K562 (cell line): ENCODE measurements at regions not wholly inside any gene's neighbourhood (a gene's known extent, or its start where the extent isn't known, plus 50 kb on each side); places are given as distances from the start of the nearest gene placed in this dataset.
A peak's percentile ranks its signal among the peaks of the same experiment; 100 is the strongest.

Source experiments
- ATAC-seq: fragments of 200-7000 bp; cut with Tn5 transposase; 3 replicates; pipeline ENCODE4 v1.9.1; 2020; ENCODE audit warnings: moderate library complexity
- BruUV-seq: library from RNA; stranded (reverse); fragments of 400-500 nt; replicated peaks from 2 replicates; lab custom pipeline; 2021; lab: Mats Ljungman, UMichigan
- CTCF ChIA-PET: fragments of 300-600 bp; formaldehyde crosslinking; extraction: SDS; loops from one replicate; lab custom pipeline; 2021; ENCODE audit warnings: low intra/inter-chr PET ratio; lab: Yijun Ruan, JAX
- POLR2A ChIA-PET: fragments of 300-600, 350-650 bp; sonication (Branson Sonifier 250); formaldehyde crosslinking; extraction: SDS; loops from one replicate; lab custom pipeline; 2021; ENCODE audit warnings: antibody characterized with exemption, inconsistent platforms; lab: Yijun Ruan, JAX
- DNase-seq, 4 experiments: peaks; one replicate each; pipeline versions ENCODE4 v3.0.0 to v3.0.0-alpha.2; 2011 to 2018; ENCODE audit warnings: low spot score in 3 of 4, mixed read lengths in 3 of 4; ENCODE audit errors: extremely low read depth in 1 of 4
- FAIRE-seq: peaks from 2 replicates; lab custom pipeline; 2011; peaks lifted over from hg19 to GRCh38; lab: Jason Lieb, UNC
- H2AFZ ChIP-seq: 2 replicates; pipeline ENCODE4 v1.6.0; 2011; ENCODE audit warnings: low read depth, low read length, control low read depth, inconsistent platforms
- H3K27ac ChIP-seq: fragments of 200-600 bp; 3 replicates; pipeline ENCODE4 v1.8.0; 2011; ENCODE audit warnings: low read depth, mild to moderate bottlenecking, control low read depth, inconsistent platforms, low read length, moderate library complexity, mixed read lengths; ENCODE audit errors: extremely low read depth
- H3K27me3 ChIP-seq, 2 experiments: fragments of 300-600 bp in 1 of 2; 2 replicates in 1 of 2; 3 replicates in 1 of 2; pipeline versions ENCODE4 v1.6.0 to v1.8.0; 2011; ENCODE audit warnings: inconsistent platforms in 2 of 2, low read length in 2 of 2, mild to moderate bottlenecking in 1 of 2, mixed read lengths in 1 of 2, moderate library complexity in 1 of 2; ENCODE audit not compliant: control insufficient read depth in 2 of 2, insufficient read depth in 2 of 2
- H3K36me3 ChIP-seq: fragments of 300-600 bp; 3 replicates; pipeline ENCODE4 v1.8.0; 2011; ENCODE audit warnings: mild to moderate bottlenecking, low read length, inconsistent platforms; ENCODE audit not compliant: control insufficient read depth, insufficient read depth
- H3K4me1 ChIP-seq, 2 experiments: fragments of 200-600 bp in 1 of 2; replicated peaks in 1 of 2; 2 replicates in 1 of 2; 3 replicates in 1 of 2; pipeline versions ENCODE4 v1.5.1 to v1.8.0; 2011; ENCODE audit warnings: inconsistent platforms in 2 of 2, low read length in 2 of 2, mild to moderate bottlenecking in 1 of 2, mixed read lengths in 1 of 2, moderate library complexity in 1 of 2; ENCODE audit not compliant: control insufficient read depth in 2 of 2, insufficient read depth in 2 of 2
- H3K4me2 ChIP-seq: 2 replicates; pipeline ENCODE4 v1.6.1; 2011; ENCODE audit warnings: low read length, control low read depth, inconsistent platforms, mixed read lengths; ENCODE audit not compliant: insufficient read depth
- H3K4me3 ChIP-seq: fragments of 200-600 bp; sonication (generic), shearing (Covaris generic); 2 replicates; pipeline ENCODE4 v1.5.1; 2016; ENCODE audit warnings: control low read depth, inconsistent platforms
- H3K79me2 ChIP-seq: fragments of 200-600 bp; 3 replicates; pipeline ENCODE4 v1.8.0; 2011; ENCODE audit warnings: low read length, inconsistent platforms; ENCODE audit not compliant: control insufficient read depth, insufficient read depth
- H3K9ac ChIP-seq, 2 experiments: 2 replicates each; pipeline versions ENCODE4 v1.6.0 to v1.6.1; 2011; ENCODE audit warnings: low read depth in 2 of 2, low read length in 2 of 2, control low read depth in 1 of 2, inconsistent platforms in 1 of 2, mild to moderate bottlenecking in 1 of 2, mixed read lengths in 1 of 2; ENCODE audit not compliant: insufficient read depth in 1 of 2
- H3K9me1 ChIP-seq: one replicate; pipeline ENCODE4 v1.6.0; 2011; ENCODE audit warnings: inconsistent platforms, mild to moderate bottlenecking, low read length, moderate library complexity; ENCODE audit not compliant: control insufficient read depth, insufficient read depth
- H3K9me3 ChIP-seq: replicated peaks from 2 replicates; pipeline ENCODE4 v1.5.1; 2011; ENCODE audit warnings: low read depth, low read length, inconsistent platforms; ENCODE audit not compliant: control insufficient read depth, insufficient read depth
- H4K20me1 ChIP-seq: replicated peaks from 2 replicates; pipeline ENCODE4 v1.6.1; 2011; ENCODE audit warnings: low read length, inconsistent platforms, mixed read lengths; ENCODE audit not compliant: control insufficient read depth, insufficient read depth
- CLOCK ChIP-seq: fragments of 250-450 bp; sonication (Bioruptor Pico); IDR thresholded peaks from 2 replicates; pipeline ENCODE4 v1.4.0; 2020; ENCODE audit warnings: mild to moderate bottlenecking, moderate library complexity, borderline replicate concordance
- EWSR1 ChIP-seq: fragments of 450-650 bp; IDR thresholded peaks from 2 replicates; pipeline ENCODE4 v1.6.1; 2018; ENCODE audit warnings: borderline replicate concordance, mild to moderate bottlenecking, low read depth, moderate library complexity; ENCODE audit not compliant: partially characterized antibody
- GATA2 ChIP-seq: sonication (generic); formaldehyde crosslinking; IDR thresholded peaks from 2 replicates; pipeline ENCODE4 v1.4.0; 2020; ENCODE audit warnings: mild to moderate bottlenecking, missing genetic modification reagents
- HDGF ChIP-seq: fragments of 450-650 bp; IDR thresholded peaks from 2 replicates; pipeline ENCODE4 v1.6.1; 2016
- ILK ChIP-seq: fragments of 450-650 bp; IDR thresholded peaks from 2 replicates; pipeline ENCODE4 v1.6.1; 2016; ENCODE audit warnings: missing genetic modification characterization, low read depth, mild to moderate bottlenecking, missing compliant biosample characterization, moderate library complexity, borderline replicate concordance
- MEIS2 ChIP-seq: fragments of 450-650 bp; IDR thresholded peaks from 2 replicates; pipeline ENCODE4 v1.6.1; 2014; ENCODE audit warnings: mild to moderate bottlenecking; ENCODE audit not compliant: partially characterized antibody
- NFATC3 ChIP-seq: fragments of 450-650 bp; IDR thresholded peaks from 2 replicates; pipeline ENCODE4 v1.6.1; 2017; ENCODE audit warnings: mild to moderate bottlenecking
- SMARCA4 ChIP-seq: fragments of 450-650 bp; IDR thresholded peaks from 2 replicates; pipeline ENCODE4 v1.6.1; 2016
- ZBTB1 ChIP-seq: sonication (generic); formaldehyde crosslinking; IDR thresholded peaks from 2 replicates; pipeline ENCODE4 v1.8.1; 2023; ENCODE audit warnings: missing genetic modification reagents, low read depth, mild to moderate bottlenecking, borderline replicate concordance
- ZKSCAN3 ChIP-seq: fragments of 250-450 bp; sonication (Bioruptor Pico); IDR thresholded peaks from 2 replicates; pipeline ENCODE4 v1.4.0; 2020
- ZNF124 ChIP-seq: sonication (generic); formaldehyde crosslinking; IDR thresholded peaks from 2 replicates; pipeline ENCODE4 v1.8.1; 2022; ENCODE audit warnings: missing genetic modification reagents
- ZNF184 ChIP-seq: sonication (generic); formaldehyde crosslinking; IDR thresholded peaks from 2 replicates; pipeline ENCODE4 v1.5.0; 2020; ENCODE audit warnings: missing genetic modification reagents
- WGBS: fragments of 100-300 bp; shearing (Covaris generic); methylation state at CpG from one replicate; pipeline ENCODE4 v1.1.6; 2016; ENCODE audit warnings: low coverage, mixed read lengths; ENCODE audit not compliant: insufficient coverage; ENCODE audit errors: missing lambda C conversion rate; 5-methylcytosine and 5-hydroxymethylcytosine counted together
- in situ Hi-C: fragments of 300-500 bp; cut with MboI; formaldehyde crosslinking; loops from 4 replicates; pipeline ENCODE4 v1.15.0; 2018; ENCODE audit warnings: inconsistent platforms, mixed read lengths
- intact Hi-C: fragments of 100-400 bp; cut with micrococcal nuclease; formaldehyde crosslinking; loops from 2 replicates; pipeline ENCODE4 v1.14.2; 2022
- TF ChIP-seq, protein P1 (sequence below): fragments of 250-450 bp; sonication (Bioruptor Pico); IDR thresholded peaks from 2 replicates; pipeline ENCODE4 v1.8.0; 2022; ENCODE audit warnings: moderate library complexity, mild to moderate bottlenecking, inconsistent platforms
- TF ChIP-seq, protein P2 (sequence below): fragments of 450-650 bp; IDR thresholded peaks from 2 replicates; pipeline ENCODE4 v1.6.1; 2017; ENCODE audit warnings: antibody characterized with exemption, mild to moderate bottlenecking

DNA sequence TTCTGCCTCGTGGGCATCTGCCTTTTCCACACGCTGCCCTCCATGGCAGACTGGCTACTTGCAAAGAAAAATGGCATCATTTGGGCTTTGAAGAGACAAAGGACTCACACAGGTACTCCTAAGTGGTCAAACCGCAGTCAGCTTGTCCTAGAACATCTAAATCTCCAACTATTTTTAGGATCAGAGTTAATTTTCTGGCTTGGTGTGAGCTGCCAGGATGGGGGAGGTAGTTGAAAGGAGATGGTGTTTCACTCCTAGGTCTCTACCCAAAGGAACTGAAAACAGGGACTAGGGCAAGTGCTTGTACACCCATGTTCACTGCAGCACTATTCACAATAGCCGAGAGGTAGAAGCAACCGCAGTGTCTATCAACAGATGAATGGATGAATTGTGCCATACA is 107.9 kb upstream of the ATL2 start (continued):
- TF ChIP-seq ZKSCAN3 (CRISPR knock-in tag) = no peak

- H2AFZ ChIP-seq = peak overlapping the region; percentile 16; the same call in 1 of the 2 replicates
- POLR2A ChIA-PET = interaction anchor here (1.2 to 1.3 kb wide), 2 partner anchors 13 to 16 kb away, joined by 4 read pairs; no protein-coding TSS in a partner anchor
- H3K4me3 ChIP-seq = no peak overlapping the region
- no peaks in the 10 kb centered on the region for H3K79me2 ChIP-seq
- BruUV-seq = no TSS peak
- H3K27ac ChIP-seq = no peak overlapping the region
- peak overlapping the region; percentile 25; the same call in 1 of the 2 replicates for H3K4me2 ChIP-seq
- intact Hi-C loops (no loop called here), in situ Hi-C loops (no loop called here)
- no peaks in the 10 kb centered on the region for H4K20me1 ChIP-seq
- no peaks in the 10 kb centered on the region for H3K36me3 ChIP-seq
- H3K27me3 ChIP-seq = no peaks in the 10 kb centered on the region
- H3K9me1 ChIP-seq = no peaks in the 10 kb centered on the region
- H3K9me3 ChIP-seq = peaks cover 7% of the 10 kb centered on the region
- FAIRE-seq = no peak
- peak overlapping the region in 1 of 2 experiments; percentile 31; a peak in 1 of 4 replicates for H3K9ac ChIP-seq
- CTCF ChIA-PET = no interaction called here
- peaks cover 7 to 20% of the 10 kb centered on the region in 2 experiments; a peak in 4 of 5 replicates for H3K4me1 ChIP-seq
- peak in 1 of 4 experiments; percentile 14 for DNase-seq
- 33% methylated on average over 5 of the region's 5 CpGs for WGBS
- no peak for ATAC-seq
- TF ChIP-seq, protein P1, sequence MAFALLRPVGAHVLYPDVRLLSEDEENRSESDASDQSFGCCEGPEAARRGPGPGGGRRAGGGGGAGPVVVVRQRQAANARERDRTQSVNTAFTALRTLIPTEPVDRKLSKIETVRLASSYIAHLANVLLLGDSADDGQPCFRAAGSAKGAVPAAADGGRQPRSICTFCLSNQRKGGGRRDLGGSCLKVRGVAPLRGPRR (CRISPR knock-in tag) = no peak
- no peak for TF ChIP-seq HDGF
- no peak for TF ChIP-seq ZBTB1 (CRISPR knock-in tag)
- TF ChIP-seq ZNF184 (CRISPR knock-in tag) = no peak
- no peak for TF ChIP-seq CLOCK
- no peak for TF ChIP-seq EWSR1
- no peak for TF ChIP-seq NFATC3
- TF ChIP-seq, protein P2, sequence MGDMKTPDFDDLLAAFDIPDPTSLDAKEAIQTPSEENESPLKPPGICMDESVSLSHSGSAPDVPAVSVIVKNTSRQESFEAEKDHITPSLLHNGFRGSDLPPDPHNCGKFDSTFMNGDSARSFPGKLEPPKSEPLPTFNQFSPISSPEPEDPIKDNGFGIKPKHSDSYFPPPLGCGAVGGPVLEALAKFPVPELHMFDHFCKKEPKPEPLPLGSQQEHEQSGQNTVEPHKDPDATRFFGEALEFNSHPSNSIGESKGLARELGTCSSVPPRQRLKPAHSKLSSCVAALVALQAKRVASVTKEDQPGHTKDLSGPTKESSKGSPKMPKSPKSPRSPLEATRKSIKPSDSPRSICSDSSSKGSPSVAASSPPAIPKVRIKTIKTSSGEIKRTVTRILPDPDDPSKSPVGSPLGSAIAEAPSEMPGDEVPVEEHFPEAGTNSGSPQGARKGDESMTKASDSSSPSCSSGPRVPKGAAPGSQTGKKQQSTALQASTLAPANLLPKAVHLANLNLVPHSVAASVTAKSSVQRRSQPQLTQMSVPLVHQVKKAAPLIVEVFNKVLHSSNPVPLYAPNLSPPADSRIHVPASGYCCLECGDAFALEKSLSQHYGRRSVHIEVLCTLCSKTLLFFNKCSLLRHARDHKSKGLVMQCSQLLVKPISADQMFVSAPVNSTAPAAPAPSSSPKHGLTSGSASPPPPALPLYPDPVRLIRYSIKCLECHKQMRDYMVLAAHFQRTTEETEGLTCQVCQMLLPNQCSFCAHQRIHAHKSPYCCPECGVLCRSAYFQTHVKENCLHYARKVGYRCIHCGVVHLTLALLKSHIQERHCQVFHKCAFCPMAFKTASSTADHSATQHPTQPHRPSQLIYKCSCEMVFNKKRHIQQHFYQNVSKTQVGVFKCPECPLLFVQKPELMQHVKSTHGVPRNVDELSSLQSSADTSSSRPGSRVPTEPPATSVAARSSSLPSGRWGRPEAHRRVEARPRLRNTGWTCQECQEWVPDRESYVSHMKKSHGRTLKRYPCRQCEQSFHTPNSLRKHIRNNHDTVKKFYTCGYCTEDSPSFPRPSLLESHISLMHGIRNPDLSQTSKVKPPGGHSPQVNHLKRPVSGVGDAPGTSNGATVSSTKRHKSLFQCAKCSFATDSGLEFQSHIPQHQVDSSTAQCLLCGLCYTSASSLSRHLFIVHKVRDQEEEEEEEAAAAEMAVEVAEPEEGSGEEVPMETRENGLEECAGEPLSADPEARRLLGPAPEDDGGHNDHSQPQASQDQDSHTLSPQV = no peak
- TF ChIP-seq ILK (tag) = no peak
- TF ChIP-seq ZNF124 (CRISPR knock-in tag) = no peak
- no peak for TF ChIP-seq GATA2 (CRISPR knock-in tag)
- no peak for TF ChIP-seq SMARCA4
- TF ChIP-seq MEIS2 = no peak
Observed at GRCh38 chr2:38483776-38484501, 106.9 kb upstream of the ATL2 start.
